Hindlimb muscle (tissue), 1 donor: ENCODE measurements at regions not wholly inside any gene's neighbourhood (a gene's known extent, or its start where the extent isn't known, plus 50 kb on each side); places are given as distances from the start of the nearest gene placed in this dataset.
"Not testable (repeated sequence)": the region's sequence is repeated elsewhere in the genome, so short reads cannot be mapped to it uniquely, and the experiment has no call there.

Experiments
- DNase-seq: peaks from one replicate; pipeline ENCODE4 v3.0.0-alpha.2; 2013

GRCh38 chrX:55981603-55982002 is 250.6 kb upstream of the KLF8 start:
- DNase-seq: no peak

DNA sequence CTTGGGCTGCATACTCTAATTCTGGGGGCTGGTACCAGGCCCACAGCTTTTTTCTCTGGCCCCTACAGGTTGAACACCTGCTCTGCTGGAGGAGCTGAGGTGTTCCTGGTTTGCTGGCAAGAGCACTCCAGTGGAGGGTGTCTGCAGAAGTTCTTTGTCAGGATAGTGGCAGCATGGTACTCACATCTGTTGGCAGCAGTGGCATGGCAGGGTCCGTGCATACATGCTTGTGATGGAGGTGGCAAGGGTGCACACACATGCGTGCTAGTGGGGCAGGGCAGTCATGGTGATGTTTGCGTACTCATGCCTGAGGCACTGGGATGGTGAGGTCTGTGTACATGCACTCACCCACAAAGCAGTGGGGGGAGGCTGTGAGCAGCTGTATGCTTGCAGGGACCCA is 235.5 kb upstream of the KLF8 start:
- DNase-seq: no peak

- DNase-seq: peak; percentile 4
Measured at GRCh38 chrX:56000174-56000573, 232.0 kb upstream of the KLF8 start.

DNA sequence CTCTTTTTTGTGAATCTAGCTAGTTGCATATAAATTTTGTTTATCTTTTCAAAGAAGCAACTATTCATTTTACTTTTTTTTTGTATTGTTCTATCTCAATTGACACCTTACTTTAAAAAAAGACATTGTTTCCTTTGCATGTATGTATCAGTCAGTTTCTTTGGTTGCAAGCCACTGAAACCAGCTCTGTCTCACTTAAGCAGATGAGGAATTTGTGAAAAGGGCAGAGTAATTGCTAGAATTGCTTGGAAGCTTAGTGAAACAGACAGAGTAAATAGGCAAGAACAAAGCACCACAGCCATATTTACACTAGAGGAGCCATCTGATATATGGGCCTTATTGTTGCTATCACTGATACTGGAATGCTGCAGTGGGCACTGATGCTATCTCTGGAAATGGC is 231.4 kb upstream of the KLF8 start:
- DNase-seq: no peak

- DNase-seq: no peak
Measured at GRCh38 chrX:56025872-56026571, 206.1 kb upstream of the KLF8 start.

GRCh38 chrX:56026815-56027214 is 205.3 kb upstream of the KLF8 start:
- no peak for DNase-seq

- DNase-seq: no peak
Measured at GRCh38 chrX:56029188-56029587, 203.0 kb upstream of the KLF8 start.

- no peak for DNase-seq
Measured at GRCh38 chrX:56029691-56030090, 202.5 kb upstream of the KLF8 start.

- no peak for DNase-seq
Measured at GRCh38 chrX:56031409-56031808, 200.7 kb upstream of the KLF8 start.

DNA sequence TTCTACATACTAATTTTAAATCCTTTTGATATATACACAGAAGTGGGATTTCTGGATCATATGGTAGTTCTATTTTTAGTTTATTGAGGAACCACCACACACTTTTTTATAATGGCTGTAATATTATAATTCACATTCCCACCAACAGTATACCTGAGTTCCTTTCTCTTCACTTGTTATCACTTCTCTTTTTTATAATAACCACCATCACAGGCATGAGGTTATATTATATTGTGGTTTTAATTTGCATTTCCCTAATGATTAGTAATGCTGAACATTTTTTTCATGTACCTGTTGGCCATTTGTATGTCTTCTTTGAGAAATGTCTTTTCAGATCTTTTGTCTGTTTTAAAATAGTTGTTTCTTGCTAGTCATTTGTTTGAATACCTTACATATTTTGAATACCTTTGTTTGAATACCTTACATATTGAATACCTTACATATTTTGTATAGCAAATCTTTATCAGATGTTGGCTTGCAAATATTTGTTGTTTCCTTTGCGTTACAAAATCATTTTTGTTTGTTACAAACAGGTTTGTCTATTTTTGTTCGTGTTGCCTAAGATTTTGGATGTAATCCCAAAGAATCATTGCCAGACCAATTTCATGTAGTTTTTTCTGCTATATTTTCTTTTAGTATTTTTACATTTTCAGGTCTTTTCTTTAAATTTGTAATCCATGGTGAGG is 198.5 kb upstream of the KLF8 start:
- DNase-seq: no peak

- DNase-seq: not testable (repeated sequence)
Measured at GRCh38 chrX:56052673-56053330, 179.4 kb upstream of the KLF8 start.

DNA sequence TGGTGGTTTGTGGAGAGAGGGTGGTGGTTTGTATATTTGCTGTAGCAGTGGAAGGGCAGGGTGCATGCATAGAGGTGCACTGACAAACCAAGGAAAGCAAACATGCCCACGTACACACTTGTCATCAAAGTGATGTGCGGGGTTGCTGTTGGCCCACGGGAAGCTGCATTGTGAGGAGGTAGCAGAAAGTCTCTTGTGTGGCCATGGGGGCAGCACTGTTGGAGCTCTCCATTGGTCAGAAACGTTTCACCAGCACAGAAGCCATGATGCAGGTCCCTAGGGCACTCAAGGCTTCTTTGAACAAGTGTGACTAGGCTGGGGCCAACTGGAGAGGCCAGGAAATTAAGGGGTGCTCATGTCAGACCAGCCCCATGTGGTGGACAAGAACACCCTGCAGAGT is 174.8 kb upstream of the KLF8 start:
- DNase-seq: no peak

DNA sequence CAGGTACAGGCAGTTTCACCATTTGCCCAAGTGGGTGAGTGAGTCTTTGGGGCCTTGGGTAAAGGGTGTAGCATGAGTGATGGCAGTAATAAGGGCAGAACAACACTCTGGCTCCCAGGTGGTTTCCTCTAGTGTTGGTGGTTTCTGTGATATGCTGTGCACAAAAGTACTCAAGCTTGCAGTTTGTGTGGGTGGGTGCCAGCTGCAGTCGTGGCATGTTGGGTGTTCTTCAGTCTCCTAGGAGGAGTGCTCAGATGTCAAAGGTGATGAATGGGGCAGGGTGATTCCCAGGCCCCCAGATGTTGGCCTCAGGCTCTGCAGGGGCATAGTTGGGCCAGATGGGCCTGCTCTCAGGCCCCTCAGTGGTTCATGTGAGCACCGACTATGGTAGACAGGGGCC is 166.1 kb upstream of the KLF8 start:
- no peak for DNase-seq

GRCh38 chrX:56068274-56068758 is 163.8 kb upstream of the KLF8 start:
- DNase-seq: no peak

DNA sequence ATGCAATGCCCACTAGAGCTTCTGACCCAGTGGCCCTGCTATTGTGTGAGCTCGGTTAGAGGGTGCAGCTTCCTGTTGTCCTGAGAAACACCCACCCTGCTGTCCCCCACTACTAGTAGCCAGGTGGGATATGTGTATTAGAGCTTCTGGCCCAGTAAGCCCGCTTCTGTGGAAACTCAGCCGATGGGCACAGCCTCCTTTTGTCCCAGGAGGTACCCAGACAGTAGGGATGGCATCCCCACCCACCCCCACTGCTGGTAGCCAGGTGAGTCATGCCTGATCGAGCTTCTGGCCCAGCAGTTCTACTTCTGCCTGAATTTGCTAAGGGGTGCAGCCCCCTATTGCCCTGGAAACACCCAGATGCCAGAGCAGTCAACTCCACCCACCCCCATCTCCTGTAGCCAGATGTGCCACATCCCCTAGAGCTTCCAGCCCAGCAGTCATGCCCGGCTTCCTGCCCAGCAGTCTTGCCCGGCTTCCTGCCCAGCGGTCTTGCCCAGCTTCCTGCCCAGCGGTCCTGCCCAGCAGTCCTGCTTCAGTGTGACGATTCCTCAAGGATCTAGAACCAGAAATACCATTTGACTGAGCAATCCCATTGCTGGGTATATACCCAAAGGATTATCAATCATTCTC is 162.7 kb upstream of the KLF8 start:
- DNase-seq: no peak

GRCh38 chrX:56089376-56089775 is 142.8 kb upstream of the KLF8 start:
- DNase-seq: no peak

- DNase-seq: no peak
Measured at GRCh38 chrX:56099271-56099670, 132.9 kb upstream of the KLF8 start.

DNA sequence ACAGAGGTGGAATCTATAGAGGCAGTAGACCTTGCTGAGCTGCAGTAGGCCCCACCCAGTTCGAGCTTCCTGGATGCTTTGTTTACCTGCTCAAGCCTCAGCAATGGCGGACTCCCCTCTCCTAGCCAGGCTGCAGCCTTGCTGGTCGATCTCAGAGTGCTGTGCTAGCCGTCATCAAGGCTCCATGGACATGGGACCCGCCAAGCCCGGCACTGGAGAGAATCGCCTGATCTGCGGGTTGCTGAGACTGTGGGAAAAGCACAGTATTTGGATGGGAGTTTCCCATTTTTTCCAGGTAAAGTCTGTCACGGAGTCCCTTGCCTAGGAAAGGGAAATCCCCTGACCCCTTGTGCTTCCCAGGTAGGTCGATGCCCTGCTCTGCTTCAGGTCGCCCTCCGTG is 124.8 kb upstream of the KLF8 start:
- DNase-seq: no peak

DNA sequence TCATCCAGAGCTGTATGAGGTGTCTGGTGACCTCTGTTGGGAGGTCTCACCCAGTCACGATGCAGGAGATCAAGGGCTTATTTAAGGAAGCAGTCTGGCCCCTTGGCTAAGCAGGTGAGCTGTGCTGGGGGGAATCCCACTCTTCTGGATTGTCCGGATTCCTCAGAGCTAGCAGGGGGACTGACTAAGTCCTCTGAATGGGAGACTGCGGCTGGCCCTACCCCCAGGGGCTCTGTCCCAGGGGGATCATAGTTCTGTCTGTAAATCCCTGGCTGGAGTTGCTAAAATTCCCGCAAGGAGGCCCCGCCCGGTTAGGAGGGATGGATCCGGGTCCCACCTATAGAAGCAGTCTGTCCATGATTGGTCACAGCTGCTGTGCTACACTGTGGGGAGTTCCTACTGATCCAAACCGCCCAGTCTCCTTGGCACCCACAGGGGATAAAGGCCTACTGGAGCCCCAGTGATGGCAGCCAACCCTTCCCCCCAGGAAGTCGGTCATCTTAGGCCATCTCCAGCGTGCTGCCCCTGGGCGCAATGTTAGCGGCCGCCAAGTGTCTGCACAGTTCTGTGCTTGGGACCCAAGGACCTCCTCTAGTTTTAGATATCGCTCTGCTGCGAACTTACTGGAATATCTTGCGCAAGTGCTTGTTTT is 118.2 kb upstream of the KLF8 start:
- DNase-seq: no peak

- DNase-seq: no peak
Measured at GRCh38 chrX:56114437-56114787, 117.7 kb upstream of the KLF8 start.

- no peak for DNase-seq
Measured at GRCh38 chrX:56120242-56120641, 111.9 kb upstream of the KLF8 start.

- no peak for DNase-seq
Measured at GRCh38 chrX:56125946-56126345, 106.2 kb upstream of the KLF8 start.

DNA sequence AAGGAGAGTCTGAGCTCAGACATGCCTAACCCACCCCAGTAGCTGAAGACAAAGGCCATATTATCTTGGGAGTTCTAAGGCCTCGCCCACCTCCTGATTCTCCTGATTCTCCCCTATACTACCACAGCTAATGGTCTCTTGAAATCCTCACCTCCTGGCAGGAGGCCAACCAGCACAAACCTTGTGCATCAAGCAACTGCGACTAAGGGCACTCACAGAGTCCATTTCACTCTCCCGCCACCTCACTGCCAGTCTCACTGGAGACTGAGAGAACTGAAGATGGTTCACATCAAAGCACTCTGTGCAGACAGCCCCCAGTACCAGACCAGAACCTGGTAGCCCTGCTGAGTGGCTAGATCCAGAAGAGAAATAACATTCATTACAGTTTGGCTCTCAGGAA is 102.1 kb upstream of the KLF8 start:
- DNase-seq: no peak
